GM18868 (cell line): ENCODE measurements at regions not wholly inside any gene's neighbourhood (a gene's known extent, or its start where the extent isn't known, plus 50 kb on each side); places are given as distances from the start of the nearest gene placed in this dataset.
"Not testable (repeated sequence)": the region's sequence is repeated elsewhere in the genome, so short reads cannot be mapped to it uniquely, and the experiment has no call there.

Experiments
- ATAC-seq: cut with Tn5 transposase; IDR thresholded peaks from one replicate; pipeline ENCODE4 v1.9.1; 2021; ENCODE audit warnings: mild to moderate bottlenecking, moderate library complexity; ENCODE audit not compliant: unreplicated experiment

DNA sequence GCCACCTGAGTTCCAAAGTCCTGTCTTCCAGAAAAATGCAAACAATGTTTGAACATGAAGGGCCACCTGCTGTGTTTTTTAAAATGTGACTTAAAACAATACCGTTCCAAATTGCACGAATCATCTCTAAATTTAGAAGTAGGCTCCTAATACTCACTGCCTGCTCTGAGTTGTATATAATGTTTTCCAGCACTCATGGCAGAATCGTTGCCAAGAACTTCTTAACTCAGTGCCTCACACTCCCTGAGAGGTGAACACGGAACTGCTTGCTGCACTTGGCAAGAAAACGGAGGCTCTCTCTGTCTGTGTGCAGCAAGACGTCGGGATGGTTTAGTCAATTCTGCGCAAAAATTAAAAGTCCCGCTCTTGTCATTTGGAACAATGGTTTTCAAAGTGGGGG lies 757.3 kb upstream of the AUTS2 start:
- ATAC-seq: no peak

DNA sequence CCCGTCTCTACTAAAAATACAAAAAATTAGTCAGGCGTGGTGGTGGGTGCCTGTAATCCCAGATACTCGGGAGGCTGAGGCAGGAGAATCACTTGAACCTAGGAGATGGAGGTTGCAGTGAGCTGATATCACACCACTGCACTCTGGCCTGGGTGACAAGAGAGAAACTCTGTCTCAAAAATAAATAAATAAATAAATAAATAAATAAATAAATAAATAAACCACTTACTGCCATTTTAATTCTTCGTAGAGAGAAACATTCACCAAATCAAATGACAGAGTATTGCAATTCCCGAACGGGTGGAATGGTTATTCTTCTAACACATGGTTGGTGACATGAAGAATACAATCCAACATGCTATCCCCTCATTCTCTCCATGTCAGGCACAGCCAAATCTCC lies 754.3 kb upstream of the AUTS2 start:
- ATAC-seq: not testable (repeated sequence)

DNA sequence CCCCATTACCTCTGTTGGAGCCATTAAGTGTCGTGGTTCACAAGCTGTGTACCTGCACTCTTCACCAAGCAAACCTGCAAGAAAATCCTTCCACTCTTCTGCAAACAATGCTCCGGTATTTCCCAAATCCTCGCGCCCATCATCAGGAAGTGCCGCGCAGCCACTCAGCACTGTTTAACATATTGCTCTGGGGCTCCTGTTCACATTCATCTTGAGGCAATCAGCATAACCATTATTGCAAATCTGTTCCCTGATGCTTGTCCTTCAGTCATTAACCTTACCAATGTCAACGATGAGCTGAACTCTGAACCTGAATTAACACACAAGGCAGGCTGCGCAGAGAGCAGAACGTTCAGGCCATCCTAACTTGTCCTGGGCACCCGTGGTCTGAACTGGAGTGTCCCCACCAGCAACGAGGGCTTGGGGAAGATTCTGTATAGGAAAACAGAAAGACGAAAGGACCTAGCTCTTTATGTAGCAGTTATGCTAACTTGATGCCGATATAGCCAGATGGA lies 751.4 kb upstream of the AUTS2 start:
- no peak for ATAC-seq

DNA sequence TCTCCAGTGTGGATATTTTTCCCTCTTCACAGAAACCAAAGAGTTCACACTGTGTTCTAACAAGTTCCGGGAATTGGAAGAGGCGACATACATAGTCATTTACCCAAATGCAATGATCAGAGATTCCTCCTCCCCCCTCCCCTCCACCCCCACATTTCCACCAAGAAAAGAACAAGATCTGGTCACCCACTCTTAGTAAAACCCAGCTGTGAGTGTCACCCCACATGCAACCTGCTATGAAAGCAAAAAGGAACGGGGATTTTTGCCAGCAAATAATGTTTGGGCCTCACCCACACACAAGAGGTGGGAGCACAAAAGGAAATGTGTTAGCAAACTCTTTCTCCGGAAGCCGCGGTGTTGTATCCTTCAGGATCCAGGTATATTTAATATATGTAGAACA lies 745.0 kb upstream of the AUTS2 start:
- ATAC-seq: no peak

DNA sequence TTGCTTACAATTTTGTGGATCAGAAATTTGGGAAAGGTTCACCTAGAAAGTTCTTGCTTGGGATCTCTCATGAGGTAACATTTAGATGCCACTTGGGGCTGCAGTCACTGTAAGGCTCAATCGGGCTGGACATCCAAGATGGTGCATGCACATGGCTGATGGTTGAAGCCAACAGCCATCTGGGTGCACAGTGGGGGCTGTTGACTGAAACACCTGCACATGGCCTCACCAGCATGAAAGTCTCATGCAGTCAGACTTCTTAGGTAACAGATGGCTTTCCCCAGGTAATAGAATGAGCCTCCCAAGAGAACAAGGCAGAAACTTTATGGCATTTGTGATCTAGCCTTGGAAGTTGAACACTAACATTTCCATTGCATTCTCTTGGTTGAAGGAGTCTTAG lies 740.7 kb upstream of the AUTS2 start:
- ATAC-seq: no peak

DNA sequence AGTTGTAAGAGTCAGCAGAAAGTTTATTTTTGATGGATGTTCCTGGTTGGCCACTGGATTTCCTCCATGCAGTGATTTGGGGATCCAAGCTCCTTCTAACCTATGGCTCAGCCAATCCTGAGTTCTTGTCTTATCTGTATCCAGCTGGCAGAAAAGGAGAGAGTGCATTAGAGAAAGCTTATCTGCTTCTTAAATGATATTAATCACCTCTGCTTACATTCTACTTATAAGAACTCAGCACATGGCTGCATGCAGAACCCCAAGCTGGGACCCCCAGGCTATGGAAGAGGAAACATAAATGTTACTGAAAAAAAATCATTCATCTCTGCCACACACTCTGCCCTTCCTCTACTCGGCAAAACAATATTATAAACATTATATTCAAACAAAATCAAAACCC lies 739.8 kb upstream of the AUTS2 start:
- no peak for ATAC-seq

DNA sequence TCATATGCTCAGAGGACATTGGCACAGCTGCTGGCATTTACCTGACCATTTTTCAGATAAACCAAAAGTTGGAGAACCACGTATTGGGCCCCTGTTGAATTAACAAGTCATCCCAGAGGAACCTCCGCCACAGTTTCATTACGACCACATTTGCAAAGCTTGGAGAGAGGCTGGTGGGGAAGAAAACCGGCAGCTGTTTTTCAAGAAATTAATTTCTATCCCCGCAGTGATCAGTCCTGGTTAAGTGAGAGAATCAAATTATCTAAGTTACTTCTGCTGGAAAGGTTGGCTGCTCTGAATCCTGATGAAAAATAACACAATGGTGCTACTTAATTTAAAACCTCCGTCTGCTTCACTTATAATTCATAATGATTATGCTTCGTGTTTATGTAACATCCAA lies 737.1 kb upstream of the AUTS2 start:
- ATAC-seq: no peak

DNA sequence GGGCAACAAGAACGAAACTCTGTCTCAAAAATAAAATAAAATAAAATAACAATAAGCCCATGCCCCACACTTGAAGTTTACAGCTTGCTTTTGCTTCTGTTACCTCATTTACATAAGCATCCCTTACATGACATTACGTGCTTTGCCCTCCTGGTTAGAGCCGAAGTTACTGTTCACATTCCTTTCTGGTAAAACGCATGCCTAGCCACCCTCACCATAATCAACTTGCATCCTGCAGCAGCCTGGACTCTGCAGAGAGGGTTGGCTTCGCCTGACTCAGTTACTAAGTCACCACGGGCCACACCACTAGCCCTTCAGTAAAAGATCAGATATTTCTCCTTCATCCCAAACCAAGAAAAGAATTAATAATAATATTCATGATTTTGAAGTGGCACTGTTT lies 736.0 kb upstream of the AUTS2 start:
- ATAC-seq: no peak

DNA sequence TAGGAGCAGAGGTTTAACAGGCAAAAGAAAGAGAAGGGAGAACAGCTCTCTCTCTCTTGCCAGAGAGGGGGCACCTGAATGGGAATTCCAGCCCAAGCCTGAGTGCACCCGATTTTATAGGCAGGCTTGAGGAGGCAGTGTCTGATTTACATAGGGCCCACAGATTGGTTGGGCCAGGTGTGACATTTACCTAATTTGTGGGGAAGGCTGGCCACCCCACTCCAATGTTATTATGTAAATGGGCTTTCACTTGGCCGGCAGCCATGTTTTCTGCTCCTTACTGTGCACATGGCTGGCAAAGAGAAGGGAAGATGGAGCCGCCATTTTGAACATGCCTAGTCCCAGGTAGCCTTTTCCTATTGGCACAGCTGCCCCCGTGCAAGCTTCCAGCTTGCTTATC lies 735.5 kb upstream of the AUTS2 start:
- no peak for ATAC-seq

DNA sequence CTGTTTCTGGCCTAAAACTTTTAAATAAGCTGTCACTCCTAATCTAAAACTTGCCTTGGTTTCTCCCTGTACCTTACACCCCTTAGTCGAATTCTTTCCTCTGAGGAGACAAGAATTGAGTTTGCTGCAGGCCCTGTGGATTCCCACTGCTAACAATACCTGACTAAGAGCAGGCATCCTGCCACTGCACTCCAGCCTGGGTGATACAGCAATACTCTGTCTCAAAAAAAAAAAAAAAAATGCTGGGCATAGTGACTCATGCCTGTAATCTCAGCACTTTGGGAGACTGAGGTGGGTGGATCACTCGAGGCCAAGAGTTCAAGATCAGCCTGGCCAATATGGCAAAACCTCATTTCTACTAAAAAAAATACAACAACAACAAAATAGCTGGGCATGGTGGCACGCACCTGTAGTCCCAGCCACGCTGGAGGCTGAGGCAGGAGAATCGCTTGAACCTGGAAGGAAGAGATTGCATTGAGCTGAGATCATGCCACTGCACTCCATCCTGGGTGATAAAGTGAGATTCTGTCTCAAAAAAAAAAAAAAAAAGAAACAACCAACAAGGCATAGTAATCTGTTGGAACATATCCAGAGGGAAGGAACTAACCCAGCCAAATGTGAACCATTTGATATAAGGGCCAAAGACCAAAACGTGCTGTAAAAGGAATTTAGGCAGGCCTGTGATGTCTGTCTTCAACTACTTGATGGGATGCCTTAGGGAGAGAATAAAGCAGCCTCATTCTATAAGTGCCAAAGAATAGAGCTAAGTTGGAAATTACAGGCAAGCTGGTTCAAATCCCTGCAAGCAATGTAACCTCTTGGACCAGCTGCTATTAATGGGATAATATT lies 732.7 kb upstream of the AUTS2 start:
- no peak for ATAC-seq

DNA sequence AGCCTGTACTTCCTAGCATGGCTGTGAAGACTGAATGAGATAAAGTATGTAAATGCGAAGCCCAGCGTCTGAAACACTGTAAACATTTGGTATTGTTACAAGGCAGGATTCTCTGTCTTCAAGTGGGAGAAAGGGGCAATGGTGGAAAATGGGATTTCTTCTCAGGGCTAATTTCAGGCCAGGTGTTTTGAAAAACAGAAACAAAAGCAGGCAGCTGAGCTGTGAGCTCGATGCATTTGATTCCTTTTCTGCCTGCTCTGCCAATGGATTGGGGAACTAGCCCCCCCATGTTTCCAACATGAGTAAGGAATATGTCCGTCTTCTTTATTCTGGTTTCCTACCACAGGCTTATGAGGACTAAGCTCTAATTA lies 732.1 kb upstream of the AUTS2 start:
- ATAC-seq: no peak

DNA sequence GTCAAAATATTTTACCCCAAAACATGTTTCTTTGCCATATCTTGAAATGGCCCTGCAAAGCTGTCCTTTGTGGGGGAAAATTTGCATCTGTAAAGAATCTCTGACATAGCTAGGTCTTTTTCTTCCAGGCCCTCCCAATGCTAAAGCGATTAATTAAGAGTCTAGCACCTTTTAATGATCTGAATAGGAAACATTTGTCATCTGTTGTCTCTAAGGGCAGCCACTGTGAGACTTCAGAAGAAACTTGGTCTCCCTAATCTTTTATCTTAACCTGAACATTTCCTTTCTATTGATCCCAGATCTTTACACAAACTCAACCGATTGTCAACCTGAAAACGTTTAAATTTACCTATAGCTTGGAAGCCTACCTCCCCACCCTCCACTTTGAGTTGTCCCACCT lies 731.6 kb upstream of the AUTS2 start:
- not testable (repeated sequence) for ATAC-seq

DNA sequence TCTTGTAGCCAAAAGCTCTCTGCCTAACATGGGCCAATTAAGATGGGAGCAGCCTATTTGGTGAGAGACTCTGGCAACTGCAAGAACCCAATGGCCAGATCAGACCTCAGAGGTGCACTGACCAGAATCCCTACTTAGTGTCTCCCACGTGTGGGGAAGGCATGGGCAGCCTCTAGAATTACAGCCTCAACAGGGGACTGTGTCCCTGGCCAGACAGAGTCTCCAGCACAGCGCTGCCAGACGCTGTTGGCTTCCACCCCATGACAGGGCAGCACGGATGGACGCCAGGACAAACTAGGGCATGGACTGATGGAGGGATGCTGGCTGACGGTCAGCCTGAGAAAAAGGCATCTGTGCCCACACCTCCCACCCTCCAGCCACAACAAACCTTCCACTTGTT lies 729.3 kb upstream of the AUTS2 start:
- ATAC-seq: no peak

DNA sequence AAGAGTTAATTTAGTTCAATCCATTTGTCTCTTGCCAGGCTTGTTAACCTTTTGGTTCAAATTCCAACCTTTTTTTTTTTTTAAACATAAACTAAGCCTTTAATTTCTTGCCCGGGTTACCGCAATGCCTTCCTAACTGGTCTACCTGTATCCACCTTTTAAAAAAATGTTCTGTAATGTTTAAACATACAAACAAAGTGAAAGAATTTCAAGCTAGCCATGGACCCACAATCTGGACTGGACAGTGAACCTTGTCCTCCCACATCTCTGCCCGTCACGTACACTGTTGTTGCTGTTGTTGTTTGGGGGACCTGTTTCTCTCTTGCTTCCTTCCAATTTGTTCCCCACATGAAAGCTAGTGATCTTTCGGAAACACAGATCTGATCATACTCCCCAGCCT lies 724.7 kb upstream of the AUTS2 start:
- no peak for ATAC-seq

DNA sequence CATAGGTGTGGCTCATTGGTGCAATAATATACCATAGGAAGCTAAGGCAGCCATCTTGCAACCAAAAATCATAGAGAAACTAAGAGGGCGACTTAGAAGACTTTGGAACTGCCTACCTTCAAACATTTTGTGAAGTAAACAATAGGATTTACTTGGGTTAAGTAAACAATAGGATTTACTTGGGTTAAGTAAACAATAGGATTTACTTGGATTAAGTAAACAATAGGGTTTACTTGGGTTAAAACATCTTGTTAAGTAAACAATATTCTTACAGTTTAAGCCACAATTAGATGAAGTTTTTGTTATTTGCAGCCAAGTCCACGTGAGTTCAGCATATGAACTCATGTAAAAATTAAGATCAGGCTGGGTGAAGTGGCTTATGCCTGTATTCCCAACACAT lies 722.4 kb upstream of the AUTS2 start:
- ATAC-seq: no peak

DNA sequence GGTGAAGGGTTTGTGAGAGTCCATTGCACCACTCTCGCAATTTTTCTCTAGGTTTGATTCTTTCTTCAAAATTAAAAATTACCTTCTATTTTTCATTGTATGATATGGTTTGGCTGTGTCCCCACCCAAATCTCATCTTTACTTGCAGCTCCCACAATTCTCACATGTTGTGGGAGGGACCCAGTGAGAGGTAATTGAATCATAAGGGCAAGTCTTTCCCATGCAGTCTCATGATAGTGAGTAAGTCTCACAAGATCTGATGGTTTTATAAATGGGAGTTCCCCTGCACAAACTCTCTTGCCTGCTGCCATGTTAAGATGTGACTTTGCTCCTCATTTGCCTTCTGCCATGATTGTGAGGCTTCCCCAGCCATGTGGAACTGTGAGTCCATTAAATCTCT lies 711.2 kb upstream of the AUTS2 start:
- ATAC-seq: not testable (repeated sequence)

DNA sequence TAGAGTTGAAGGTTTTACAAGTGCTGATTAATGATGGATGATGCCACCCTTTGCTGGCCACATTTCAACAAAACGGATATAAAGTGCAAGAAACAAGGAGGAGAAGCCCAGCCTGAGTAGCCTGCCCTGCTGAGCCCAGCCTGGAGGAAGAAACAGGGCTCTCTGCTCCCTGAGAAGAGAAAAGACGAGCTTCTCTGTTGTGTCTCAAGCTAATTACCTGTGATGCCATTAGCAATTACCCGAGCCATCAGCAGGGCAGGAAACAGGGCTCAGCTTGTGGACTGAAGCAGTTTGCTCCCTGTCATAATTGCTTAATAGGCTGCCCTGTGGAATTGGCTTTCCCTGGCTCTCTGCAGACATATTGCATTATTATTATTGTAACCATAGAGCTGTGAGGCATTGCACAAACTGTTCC lies 709.3 kb upstream of the AUTS2 start:
- ATAC-seq: no peak

DNA sequence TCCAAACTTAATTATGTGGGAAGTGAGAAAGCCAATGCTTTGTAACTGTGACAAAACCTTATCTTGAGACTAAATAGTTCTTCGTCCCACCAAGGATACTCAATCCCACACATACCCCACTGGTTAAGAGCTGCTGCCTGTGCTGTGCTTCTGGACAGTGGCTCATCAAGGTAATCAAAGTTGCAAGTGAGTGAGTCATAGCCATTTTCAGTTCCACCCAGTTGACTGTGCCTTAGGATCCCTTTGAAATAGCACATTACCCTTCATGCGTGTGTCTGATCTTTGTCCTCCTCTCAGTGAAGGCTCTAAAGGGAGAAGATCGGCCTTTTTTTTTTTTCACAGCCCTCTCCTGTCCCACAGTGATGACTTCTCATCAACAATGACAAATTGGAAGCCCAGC lies 706.0 kb upstream of the AUTS2 start:
- ATAC-seq: no peak

DNA sequence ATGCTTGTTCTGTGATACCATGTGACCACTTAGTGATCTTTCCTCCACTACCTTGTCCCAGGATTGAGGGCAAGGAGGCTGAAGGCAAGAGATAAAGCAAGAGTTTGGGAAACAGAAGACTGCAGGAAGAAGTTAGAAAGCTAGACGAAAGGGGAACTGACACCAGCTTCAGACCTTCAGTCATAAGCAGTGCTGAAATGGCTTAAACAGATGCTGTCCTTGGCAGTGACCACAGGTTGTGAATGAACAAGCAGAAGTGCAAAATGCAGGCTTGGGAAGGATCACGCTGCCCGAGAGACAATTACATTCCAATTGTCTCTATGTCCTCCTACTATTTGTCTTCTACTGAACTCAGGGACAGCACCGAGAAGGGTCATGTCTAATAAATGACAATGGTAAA lies 704.9 kb upstream of the AUTS2 start:
- no peak for ATAC-seq

DNA sequence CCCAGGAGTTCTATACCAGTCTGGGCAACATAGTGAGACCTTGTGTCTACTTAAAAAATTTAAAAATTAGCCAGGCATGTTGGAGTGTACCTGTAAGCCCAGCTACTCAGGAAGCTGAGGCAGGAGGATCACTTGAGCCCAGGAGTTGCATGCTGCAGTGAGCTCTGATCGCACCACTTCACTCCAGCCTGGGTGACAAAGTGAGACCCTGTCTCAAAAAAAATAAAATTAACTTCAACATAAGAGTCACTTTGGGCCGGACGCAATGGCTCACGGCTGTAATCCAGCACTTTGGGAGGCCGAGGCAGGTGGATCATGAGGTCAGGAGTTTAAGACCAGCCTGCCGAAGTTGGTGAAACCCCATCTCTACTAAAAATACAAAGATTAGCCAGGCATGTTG lies 699.1 kb upstream of the AUTS2 start:
- ATAC-seq: not testable (repeated sequence)

DNA sequence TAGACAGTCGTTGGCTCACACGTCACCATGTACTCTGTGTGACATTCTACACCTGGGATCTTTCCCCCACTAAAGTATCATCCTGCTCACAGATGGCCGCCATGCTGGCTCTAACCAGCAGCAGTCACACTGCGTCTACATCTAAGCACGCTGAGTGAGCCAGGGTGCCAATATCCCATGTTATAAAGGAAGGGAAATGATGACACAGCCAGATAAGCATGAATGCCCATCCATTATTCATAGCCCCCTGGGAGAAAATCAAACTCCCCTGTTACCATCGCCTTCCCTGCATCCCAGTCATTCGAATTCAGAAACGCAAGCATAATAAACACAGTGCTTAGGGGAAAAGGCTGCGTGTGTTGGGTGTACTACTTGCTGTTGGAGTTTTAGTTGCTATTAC lies 698.2 kb upstream of the AUTS2 start:
- no peak for ATAC-seq

DNA sequence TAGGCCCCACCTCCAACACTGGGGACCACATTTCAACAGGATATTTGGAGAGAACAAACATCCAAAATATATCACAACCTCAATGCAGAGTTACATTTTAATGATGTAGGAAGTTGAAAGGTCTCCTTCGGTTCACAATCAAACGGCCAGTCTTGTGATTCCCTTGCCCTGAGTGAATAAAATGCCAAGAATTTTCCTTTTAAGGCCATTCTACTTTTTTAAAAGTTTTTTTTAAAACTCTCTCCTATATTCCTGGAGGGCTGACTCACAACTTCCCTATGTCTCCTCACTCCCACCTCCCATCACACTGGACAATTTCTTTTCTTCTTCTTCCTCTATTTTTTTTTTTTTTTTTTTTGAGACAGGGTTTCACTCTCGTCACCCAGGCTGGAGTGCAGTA lies 693.6 kb upstream of the AUTS2 start:
- no peak for ATAC-seq

DNA sequence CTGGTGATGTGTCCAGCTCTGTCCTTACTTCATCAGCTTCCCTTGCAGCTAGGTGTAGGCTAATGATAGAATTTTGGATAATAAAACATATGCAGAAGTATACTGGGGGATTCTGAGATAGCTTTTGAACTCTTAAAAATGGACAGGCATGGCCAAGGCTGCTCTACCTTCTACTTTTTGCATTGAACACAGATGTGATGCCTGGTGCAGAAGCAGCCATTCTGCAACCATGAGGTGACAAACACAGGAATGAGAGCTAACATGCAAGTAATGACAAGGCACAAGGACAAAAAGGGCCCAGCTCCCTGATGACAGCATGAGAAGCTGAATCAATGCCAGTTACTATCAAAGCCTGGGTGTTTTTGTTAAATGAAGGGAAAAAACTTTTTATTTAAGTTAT lies 686.5 kb upstream of the AUTS2 start:
- ATAC-seq: no peak
